Fibroblast of skin of right biceps (primary cell): ENCODE measurements at regions not wholly inside any gene's neighbourhood (a gene's known extent, or its start where the extent isn't known, plus 50 kb on each side); places are given as distances from the start of the nearest gene placed in this dataset.

Experiments used
- DNase-seq: peaks from one replicate; pipeline ENCODE4 v3.0.0-alpha.2; 2013

DNA sequence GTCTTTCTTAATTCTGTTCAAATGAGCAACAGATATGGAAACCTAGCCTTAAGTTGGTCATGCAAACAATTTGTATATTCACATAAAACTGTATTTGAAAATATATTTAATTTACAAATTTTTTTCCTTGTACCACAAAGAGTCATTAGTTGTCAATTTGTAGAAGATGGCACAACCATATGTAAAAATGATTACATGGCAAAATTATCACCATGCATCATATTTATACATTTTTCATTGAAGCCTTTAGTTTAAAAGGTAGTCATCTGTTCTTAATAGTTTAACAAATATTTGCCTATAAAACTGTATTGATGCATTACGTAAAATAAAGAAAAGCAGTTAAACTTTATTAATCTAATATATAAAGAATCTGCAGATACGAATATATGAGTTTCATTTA lies 1306.8 kb upstream of the ADGRB3 start:
- no peak for DNase-seq

DNA sequence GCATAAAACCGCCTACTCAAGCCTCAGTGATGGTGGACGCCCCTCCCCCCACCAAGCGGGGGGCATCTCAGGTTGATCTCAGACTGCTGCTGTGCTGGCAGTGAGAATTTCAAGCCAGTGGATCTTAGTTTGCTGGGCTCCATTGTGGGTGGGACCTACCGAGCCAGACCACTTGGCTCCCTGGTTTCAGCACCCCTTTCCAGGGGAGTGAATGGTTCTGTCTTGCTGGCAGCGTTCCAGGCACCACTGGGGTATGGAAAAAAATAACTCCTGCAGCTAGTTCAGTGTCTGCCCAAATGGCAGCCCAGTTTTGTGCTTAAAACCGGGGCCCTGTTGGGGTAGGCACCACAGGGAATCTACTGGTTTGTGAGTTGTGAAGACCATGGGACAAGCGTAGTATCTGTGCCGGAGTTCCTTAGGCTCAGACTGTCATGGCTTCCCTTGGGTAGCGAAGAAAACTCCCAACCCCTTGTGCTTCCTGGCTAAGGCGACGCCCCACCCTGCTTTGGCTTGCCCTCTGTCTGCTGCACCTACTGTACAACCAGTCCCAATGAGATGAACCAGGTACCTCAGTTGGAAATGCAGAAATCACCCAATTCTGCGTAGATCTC lies 1334.5 kb upstream of the ADGRB3 start:
- DNase-seq, result no peak

DNA sequence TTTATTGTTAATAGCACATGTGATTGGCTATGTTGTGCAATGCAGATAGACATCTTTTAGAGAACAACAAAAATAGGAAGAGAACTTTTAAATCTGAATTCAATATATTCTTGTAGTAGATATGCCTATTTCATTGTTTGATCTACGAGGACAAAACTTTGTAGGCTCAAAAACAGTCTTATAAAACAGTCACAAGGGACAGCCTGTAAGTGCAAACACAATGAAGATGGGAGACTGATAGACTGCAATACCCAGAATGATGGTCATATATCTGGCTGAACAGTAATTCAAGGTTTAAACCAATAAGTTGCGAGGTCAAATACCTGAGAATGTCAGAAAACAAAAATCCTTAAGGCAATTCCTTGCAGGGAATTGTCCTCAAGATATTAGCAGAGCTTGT lies 1342.9 kb upstream of the ADGRB3 start:
- no peak for DNase-seq

GRCh38 chr6:67287566-67287965 lies 1347.5 kb upstream of the ADGRB3 start:
- no peak for DNase-seq

DNA sequence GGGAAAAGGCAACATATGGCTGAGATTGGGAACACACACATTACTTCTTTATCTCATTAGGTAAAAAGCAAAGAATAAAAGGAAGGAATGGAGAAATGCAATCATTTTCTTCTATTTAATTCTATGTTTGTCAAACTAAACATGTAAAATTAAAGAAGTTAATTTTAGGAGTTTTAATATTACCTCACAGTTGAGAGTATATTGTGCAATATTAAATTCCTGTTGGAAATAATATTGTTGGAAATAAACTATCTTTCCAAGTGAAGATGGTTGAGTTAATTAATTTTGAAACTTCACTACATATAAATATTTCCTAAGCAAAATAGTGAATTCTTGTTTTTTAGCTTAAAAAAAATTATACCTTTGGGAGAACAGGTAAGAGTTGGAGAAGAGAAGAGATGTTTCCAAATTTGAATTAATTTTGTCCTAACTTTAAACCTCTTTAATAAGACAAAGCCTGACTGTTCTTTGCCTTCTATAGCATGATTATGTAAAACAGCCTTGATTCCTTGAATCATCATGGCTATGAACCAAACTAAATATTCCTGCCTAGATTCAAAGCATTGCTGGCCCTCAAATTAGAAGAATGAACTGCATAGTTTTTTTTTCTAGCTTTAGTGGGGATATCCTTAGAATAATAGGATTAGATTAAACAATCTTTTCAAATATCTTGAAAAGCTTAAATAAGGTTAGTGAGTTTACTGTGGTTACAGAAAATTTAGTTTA lies 1349.1 kb upstream of the ADGRB3 start:
- no peak for DNase-seq

GRCh38 chr6:67277312-67277711 lies 1357.8 kb upstream of the ADGRB3 start:
- DNase-seq, result no peak

DNA sequence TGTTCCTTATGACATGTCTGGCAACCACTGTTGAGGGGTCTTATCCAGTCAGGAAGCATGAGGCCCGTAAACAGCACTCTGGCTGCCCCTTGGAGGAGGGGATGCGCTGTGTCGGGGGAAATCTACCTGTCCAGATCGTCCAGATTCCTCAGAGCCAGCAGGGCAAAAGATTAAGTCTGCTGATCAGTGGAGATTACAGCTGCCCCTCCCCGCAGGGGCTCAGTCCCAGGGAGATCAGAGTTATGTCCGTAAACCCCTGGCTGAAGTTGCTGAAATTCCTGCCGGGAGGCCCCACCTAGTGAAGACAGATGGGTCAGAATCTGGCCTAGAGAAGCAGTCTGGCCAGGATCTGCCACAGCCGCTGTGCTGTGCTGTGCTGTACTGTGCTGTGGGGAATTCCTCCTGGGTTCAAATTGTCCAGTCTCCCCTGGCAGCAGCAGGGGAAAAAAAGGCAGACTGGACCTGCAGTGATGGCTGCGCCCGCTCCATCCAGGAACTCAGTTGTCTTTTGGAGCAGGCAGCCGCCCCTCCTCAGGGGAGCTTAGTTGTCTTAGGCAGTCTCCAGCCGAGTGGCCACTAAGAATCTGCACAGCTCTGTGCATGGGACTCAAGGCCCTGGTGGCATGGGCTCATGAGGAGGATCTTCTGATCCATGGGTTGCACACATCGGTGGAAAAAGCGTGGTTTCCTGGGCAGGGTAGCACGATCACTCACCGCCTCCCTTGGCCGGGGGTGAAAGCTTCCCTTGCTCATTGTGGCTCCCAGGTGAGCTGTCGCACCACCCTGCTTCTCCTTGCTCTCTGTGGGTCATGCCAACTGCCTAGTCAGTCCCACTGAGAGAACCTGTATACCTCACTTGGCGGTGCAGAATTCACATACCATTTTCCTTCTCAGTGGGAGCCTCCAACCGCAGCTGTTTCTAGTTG lies 1368.8 kb upstream of the ADGRB3 start:
- no peak for DNase-seq

DNA sequence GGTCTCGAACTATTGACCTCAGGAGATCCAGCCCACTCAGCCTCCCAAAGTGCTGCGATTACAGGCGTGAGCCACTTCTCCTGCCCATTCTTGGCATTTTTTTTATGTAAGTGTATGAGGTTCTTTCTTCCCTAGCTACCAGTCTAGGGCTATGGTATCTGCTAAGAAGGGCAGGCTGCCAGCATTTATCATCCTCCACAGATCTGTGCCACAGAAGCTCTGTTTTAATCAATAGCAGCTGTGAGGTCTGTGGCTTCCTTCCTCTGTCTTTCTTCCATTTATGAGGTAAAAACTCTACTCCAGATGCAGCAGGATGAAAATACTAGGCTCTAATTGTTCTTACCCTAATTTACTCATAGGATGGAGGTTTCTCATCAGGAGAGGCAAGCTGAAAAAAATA lies 1382.4 kb upstream of the ADGRB3 start:
- peak; percentile 50 for DNase-seq

DNA sequence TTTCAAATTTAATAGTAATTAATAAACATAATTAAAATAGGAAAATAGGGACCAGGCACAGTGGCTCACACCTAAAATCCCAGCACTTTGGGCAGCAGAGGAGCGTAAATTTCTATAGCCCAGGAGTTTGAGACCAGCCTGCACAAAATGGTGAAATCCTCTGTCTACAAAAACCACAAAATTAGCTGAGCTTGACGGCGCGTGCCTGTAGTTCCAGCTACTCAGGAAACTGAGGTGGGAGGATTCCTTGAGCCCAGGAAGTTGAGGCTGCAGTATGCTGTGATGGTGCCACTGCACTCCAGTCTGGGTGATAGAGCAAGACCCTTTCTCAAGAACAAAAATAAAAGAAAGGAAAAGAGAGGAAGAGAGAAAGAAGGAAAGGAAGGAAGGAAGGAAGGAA lies 1387.0 kb upstream of the ADGRB3 start:
- DNase-seq, result no peak

DNA sequence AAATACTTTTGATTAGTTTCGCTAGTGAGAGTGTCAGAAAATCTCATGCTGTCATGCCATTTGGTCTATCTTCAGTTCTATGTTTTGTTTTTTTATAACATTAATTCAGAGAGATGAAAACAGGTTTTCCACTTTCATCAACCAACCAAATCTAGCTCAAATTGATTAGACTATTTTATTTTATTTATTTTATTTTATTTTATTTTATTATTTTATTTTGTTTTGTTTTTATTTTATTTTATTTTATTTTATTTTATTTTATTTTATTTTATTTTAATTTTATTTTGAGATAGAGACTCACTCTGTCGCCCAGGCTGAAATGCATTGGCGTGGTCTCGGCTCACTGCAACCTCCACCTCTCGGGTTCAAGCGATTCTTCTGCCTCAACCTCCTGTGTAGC lies 1391.0 kb upstream of the ADGRB3 start:
- DNase-seq, result no peak

DNA sequence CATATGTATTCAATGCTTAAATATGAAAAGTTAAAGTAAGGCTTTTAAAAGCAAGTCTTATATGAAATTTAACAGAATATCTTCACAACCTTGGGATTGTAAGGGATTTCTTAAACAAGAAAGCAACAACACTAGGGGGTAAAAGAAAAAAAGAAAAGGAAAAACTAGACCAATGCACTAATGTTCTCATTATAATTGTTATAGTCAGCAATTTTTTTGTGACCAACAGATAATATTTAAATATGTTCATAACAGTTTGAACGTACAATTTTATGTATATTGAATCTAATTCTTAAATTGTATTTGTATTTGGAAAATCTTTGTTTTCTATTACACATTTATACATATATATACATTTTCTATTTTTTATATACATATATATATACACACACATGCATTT lies 1397.8 kb upstream of the ADGRB3 start:
- DNase-seq, result no peak

DNA sequence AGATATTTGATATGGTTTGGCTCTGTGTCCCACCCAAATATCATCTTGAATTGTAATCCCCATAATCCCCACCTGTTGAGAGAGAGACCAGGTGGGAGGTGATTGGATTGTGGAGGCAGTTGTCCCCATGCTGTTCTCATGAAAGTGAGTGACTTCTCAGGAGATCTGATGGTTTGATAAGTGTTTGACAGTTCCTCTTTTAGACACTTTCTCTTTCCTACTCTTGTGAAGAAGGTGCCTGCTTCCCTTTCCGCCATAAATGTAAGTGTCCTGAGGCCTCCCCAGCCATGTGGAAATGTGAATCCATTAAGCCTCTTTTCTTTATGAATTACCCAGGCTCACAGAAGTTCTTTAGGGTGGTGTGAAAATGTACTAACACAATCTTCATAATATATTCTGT lies 1404.0 kb upstream of the ADGRB3 start:
- no peak for DNase-seq

DNA sequence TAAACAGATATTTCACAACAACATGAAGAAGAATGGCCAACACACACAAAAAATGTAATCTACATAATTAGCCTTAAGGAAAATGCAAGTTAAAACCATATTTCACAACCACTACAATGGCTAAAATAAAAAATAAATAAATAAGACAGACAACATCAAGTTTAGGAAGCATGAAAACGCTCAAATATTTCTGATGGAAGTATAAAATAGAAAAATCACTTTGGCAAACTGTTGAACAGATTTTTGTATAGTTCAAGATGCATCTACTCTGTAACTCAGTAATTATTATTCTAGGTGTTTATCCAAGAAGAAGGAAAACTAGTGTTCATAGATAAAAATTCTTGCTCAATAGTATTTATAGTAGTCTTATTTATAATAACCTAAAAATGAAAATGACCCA lies 1410.1 kb upstream of the ADGRB3 start:
- no peak for DNase-seq

DNA sequence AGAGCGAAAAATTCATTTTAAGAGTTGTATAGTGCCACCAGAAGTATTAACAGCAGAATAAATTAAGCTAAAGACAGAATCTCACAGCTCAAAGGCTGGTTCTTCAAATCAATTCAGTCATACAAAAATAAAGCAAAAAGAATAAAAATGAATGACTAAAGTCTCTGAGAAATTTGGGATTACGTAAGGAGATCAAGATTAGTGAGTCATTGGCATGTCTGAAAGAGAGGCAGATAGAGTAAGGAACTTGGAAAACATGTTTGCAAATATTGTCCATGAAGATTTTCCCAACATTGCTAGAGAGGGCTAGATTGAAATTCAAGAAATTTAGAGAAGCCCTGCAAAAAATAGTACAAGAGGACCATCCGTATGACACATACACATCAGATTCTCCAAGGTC lies 1413.9 kb upstream of the ADGRB3 start:
- DNase-seq, result peak; percentile 16

DNA sequence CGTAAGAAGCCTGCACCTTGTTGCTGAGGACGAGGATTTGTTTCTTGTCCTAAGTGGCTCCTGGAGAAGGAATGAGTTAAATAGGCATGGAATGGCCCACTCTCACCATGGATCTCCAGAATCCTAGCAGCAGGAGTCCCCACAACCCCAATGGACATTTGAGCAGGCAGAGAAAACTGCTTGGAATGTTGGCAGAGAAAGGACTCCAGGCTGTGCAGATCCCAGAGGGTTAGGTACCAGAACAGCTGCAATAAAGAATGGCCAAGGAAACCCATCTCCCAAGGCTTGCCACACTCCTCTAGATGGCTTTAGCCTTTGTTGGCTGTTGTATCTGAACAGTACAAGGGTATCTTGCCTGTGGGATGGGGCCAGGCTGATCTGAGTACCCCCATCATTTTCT lies 1415.7 kb upstream of the ADGRB3 start:
- DNase-seq, result no peak

DNA sequence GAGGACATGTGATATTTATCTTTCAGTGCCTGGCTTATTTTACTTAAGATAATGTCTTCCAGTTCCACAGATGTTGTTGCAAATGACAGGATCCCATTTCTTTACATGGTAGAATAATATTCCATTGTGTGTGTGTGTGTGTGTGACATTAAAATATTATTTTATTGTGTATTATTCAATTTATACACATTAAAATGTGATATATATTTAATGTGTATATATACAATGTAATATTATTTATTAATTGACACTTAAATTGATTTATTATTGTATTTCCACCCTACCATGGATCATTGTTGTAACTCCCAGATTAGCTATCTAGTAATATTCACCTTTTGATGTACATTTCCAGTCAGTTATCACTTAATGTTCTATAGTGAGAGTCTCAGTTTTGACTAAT lies 1422.5 kb upstream of the ADGRB3 start:
- no peak for DNase-seq

DNA sequence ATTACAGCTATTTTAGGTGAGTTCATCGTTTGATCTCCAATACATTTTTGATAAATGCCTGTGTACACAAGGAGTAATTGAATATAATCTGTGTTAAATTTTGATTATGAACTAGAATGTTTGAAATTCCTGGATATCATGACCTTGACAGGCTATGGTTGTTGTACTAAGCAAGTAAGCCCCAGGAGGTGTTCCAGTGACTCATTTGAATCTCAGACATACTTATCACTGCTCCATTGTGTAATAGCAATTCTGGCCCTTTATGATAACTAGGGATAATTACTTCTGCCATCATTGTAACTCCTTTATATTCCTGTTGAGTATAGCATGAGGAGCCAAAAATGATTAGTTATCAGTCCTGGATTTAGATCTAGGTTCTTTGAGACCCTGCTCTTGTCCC lies 1424.6 kb upstream of the ADGRB3 start:
- DNase-seq, result peak; percentile 18

DNA sequence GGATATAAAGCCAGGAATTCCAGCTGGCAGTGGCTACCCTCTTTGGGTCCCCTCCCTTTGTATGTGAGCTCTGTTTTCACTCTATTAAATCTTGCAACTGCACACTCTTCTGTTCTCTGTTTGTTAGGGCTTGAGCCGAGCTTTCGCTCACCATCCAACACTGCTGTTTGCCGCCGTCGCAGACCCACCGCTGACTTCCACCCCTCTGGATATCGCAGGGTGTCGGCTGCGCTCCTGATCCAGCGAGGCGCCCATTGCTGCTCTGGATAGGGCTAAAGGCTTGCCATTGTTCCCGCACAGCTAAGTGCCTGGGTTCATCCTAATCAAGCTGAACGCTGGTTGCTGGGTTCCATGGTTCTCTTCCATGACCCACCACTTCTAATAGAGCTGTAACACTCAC lies 1433.5 kb upstream of the ADGRB3 start:
- DNase-seq, result no peak

DNA sequence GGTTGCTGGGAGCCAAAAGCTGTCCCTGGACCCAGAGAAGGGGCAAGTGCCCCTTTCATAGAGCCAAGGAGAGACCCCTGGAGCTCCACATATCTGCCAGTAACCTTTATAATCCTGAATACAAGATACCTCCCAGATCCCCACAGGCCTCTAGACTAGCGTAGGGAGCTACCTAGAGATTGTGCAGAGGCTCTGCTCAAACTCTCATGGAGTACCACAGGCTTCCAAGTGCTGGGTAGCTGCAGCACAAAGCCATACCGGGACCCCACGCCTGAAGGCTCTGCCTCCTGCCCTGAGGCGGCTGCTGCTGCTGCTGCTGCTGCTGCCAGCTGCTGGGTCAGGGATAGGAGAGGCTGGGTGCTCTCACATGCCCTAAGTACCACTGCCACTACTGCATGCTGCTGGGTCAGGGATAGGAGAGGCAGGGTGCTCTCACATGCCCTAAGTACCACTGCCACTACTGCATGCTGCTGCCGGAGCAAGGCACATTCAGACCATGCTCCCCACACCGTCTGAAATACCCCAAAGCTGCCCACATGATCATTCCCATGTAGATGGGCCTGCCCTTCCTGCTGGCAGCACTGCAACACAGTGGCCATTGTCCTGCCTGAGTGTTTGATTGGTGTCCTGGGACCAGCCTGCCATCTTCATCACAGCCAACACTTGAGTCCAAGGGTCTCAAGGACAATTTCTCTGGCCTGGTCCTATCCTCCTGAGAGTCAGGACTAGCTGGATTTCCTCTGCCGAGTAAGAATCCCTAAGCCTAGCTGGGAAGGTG lies 1434.3 kb upstream of the ADGRB3 start:
- DNase-seq, result no peak

DNA sequence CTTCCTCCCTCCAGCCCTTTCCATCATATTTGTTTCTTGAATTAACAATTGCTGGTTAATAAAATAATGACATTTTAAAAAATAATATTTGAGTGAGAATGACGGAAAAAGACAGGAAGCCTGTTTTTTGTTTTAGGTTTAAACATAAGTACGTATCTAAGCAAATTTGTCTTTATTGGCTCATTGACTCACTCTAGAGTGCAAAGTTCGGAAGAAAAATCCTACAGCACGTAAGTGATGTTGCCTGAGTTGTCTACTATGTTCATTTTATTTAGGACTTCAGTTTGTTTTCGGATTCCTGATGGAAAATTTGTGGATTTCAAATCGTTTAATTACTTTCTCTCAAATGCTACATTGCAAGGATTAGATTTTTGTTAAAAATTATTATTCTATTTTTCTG lies 1435.7 kb upstream of the ADGRB3 start:
- DNase-seq, result no peak

DNA sequence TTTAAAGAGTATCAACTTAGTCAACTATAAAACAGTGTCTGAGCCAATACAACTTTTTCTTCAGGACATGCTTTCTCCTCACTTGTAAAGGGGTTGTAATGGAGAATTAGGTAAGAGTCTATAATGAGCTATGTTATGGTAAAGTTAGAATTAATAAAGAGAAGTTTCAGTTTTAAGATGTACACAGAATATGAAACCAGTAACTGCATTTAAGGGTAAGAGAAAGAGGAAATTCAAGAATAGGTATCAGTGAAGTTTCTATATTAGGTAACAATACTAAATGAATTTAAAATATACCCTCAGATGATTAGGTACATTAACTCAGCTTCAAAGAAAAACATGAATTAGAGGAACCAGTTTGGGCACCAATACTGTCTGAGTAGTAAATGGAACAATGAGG lies 1444.3 kb upstream of the ADGRB3 start:
- no peak for DNase-seq

GRCh38 chr6:67184405-67184804 lies 1450.7 kb upstream of the ADGRB3 start:
- no peak for DNase-seq

GRCh38 chr6:67175101-67175500 lies 1460.0 kb upstream of the ADGRB3 start:
- no peak for DNase-seq
